OCI-LY7 (cell line): ENCODE measurements at regions not wholly inside any gene's neighbourhood (a gene's known extent, or its start where the extent isn't known, plus 50 kb on each side); places are given as distances from the start of the nearest gene placed in this dataset.

ENCODE experiments used
- BruUV-seq: library from RNA; stranded (reverse); fragments of 400-500 nt; replicated peaks from 2 replicates; lab custom pipeline; 2021; lab: Mats Ljungman, UMichigan
- CTCF ChIA-PET: fragments of 300-600 bp; sonication (Branson Sonifier 250); formaldehyde crosslinking; loops from one replicate; lab custom pipeline; 2022; ENCODE audit warnings: antibody characterized with exemption; ENCODE audit not compliant: unreplicated experiment; lab: Charles Lee
- POLR2A ChIA-PET: fragments of 300-600 bp; sonication (Branson Sonifier 250); formaldehyde crosslinking; loops from one replicate; lab custom pipeline; 2022; ENCODE audit warnings: antibody characterized with exemption; lab: Charles Lee
- DNase-seq: peaks from one replicate; pipeline ENCODE4 v3.0.0-alpha.2; 2015; ENCODE audit warnings: low spot score
- H2AFZ ChIP-seq: fragments of 200-600 bp; sonication (generic), shearing (Covaris generic); 2 replicates; pipeline ENCODE4 v1.6.1; 2014; ENCODE audit warnings: mild to moderate bottlenecking, antibody characterized with exemption, low read length, moderate library complexity
- H3K27ac ChIP-seq: fragments of 200-600 bp; sonication (generic); 2 replicates; pipeline ENCODE4 v1.5.1; 2014; ENCODE audit warnings: mixed run types, low read depth, mild to moderate bottlenecking, moderate library complexity, low read length, inconsistent platforms; ENCODE audit not compliant: poor library complexity, severe bottlenecking
- H3K36me3 ChIP-seq: fragments of 200-600 bp; sonication (generic); 2 replicates; pipeline ENCODE4 v1.6.1; 2014; ENCODE audit warnings: mild to moderate bottlenecking, antibody characterized with exemption, low read length, moderate library complexity, mixed read lengths; ENCODE audit not compliant: insufficient read depth
- H3K4me1 ChIP-seq: fragments of 200-600 bp; sonication (generic); 2 replicates; pipeline ENCODE4 v1.5.1; 2014; ENCODE audit warnings: mild to moderate bottlenecking, low read length; ENCODE audit not compliant: insufficient read depth, poor library complexity, severe bottlenecking
- H3K4me2 ChIP-seq: fragments of 200-600 bp; sonication (generic); 2 replicates; pipeline ENCODE4 v1.6.1; 2014; ENCODE audit warnings: mild to moderate bottlenecking, low read length
- H3K4me3 ChIP-seq: fragments of 200-600 bp; sonication (generic); 2 replicates; pipeline ENCODE4 v1.5.1; 2014; ENCODE audit warnings: mild to moderate bottlenecking, low read depth, low read length; ENCODE audit not compliant: poor library complexity, severe bottlenecking
- H3K79me2 ChIP-seq: fragments of 200-600 bp; sonication (generic); 2 replicates; pipeline ENCODE4 v1.6.1; 2016; ENCODE audit warnings: low read depth, mild to moderate bottlenecking, low read length, moderate library complexity, mixed read lengths; ENCODE audit not compliant: insufficient read depth
- H3K9me2 ChIP-seq: fragments of 200-600 bp; sonication (generic); 2 replicates; pipeline ENCODE4 v1.6.1; 2016; ENCODE audit warnings: mild to moderate bottlenecking, low read length, mixed read lengths; ENCODE audit not compliant: insufficient read depth
- H3K9me3 ChIP-seq: fragments of 200-600 bp; sonication (generic); 2 replicates; pipeline ENCODE4 v1.6.1; 2014; ENCODE audit warnings: mild to moderate bottlenecking, mixed run types, low read length, mixed read lengths
- H4K20me1 ChIP-seq: fragments of 200-600 bp; sonication (generic); 2 replicates; pipeline ENCODE4 v1.6.1; 2014; ENCODE audit warnings: mild to moderate bottlenecking, antibody characterized with exemption, low read length, moderate library complexity, mixed read lengths; ENCODE audit not compliant: insufficient read depth
- CTCF ChIP-seq: fragments of 200-600 bp; sonication (generic); conservative IDR thresholded peaks from 2 replicates; pipeline ENCODE4 v1.5.1; 2014; ENCODE audit warnings: mild to moderate bottlenecking, antibody characterized with exemption, low read length, moderate library complexity, mixed read lengths
- EZH2phosphoT487 ChIP-seq: fragments of 200-600 bp; sonication (generic); IDR thresholded peaks from 2 replicates; pipeline ENCODE4 v1.6.1; 2018; ENCODE audit warnings: low read depth, borderline replicate concordance, mild to moderate bottlenecking, mixed run types, antibody characterized with exemption, low read length, moderate library complexity, mixed read lengths
- intact Hi-C: fragments of 100-400 bp; cut with micrococcal nuclease; formaldehyde crosslinking; loops from one replicate; pipeline ENCODE4 v1.10.0; 2022; ENCODE audit not compliant: unreplicated experiment

- DNase-seq: no peak
- H3K27ac ChIP-seq: no peak overlapping the region
- no peak overlapping the region for H2AFZ ChIP-seq
- H3K36me3 ChIP-seq: no peaks in the 10 kb centered on the region
- intact Hi-C loops: no loop called here
- BruUV-seq: no TSS peak
- no peaks in the 10 kb centered on the region for H4K20me1 ChIP-seq
- TF ChIP-seq EZH2phosphoT487 (no peak), CTCF (no peak)
- no peak overlapping the region for H3K4me3 ChIP-seq
- POLR2A ChIA-PET: no interaction called here
- H3K9me2 ChIP-seq: no peaks in the 10 kb centered on the region
- CTCF ChIA-PET: no interaction called here
- no peaks in the 10 kb centered on the region for H3K79me2 ChIP-seq
- no peaks in the 10 kb centered on the region for H3K9me3 ChIP-seq
- no peaks in the 10 kb centered on the region for H3K4me1 ChIP-seq
- no peak overlapping the region for H3K4me2 ChIP-seq
Observed at GRCh38 chr7:67344481-67345193, 348.0 kb downstream of the TYW1 start.

DNA sequence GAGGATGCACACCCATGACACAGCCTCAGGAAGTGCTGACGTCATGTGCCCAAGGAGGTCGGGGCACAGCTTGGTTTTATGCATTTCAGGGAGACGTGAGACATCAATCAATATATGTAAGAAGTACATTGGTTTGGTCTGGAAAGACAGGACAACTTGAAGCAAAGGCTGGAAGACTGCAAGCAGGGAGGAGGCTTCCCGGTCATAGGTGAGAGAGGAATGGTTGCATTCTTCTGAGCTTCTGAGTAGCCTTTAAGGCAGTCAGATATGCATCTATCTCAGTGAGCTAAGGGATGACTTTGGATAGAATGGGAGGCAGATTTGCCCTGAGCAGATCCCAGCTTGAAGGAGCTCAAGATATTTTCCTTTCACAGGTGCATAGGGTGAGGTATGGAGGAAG lies 349.5 kb downstream of the TYW1 start:
- Histone ChIP-seq H2AFZ (no peak overlapping the region), H3K27ac (no peak overlapping the region), H3K4me3 (no peak overlapping the region), H4K20me1 (no peaks in the 10 kb centered on the region), H3K79me2 (no peaks in the 10 kb centered on the region), H3K9me2 (no peaks in the 10 kb centered on the region), H3K36me3 (no peaks in the 10 kb centered on the region), H3K9me3 (no peaks in the 10 kb centered on the region), H3K4me2 (no peak overlapping the region), H3K4me1 (no peaks in the 10 kb centered on the region)
- BruUV-seq: no TSS peak
- CTCF ChIA-PET: no interaction called here
- TF ChIP-seq EZH2phosphoT487 (no peak), CTCF (no peak)
- POLR2A ChIA-PET: interaction anchor here (0.6 kb wide), 1 partner anchor 1873 kb away, joined by 3 read pairs; no protein-coding TSS in a partner anchor
- intact Hi-C loops: no loop called here
- DNase-seq: no peak

GRCh38 chr7:67346876-67347275 lies 350.2 kb downstream of the TYW1 start:
- BruUV-seq: no TSS peak
- H3K9me3 ChIP-seq: no peaks in the 10 kb centered on the region
- no peak for TF ChIP-seq EZH2phosphoT487
- no peak for TF ChIP-seq CTCF
- H3K4me3 ChIP-seq: no peak overlapping the region
- intact Hi-C loops: no loop called here
- H3K4me1 ChIP-seq: no peaks in the 10 kb centered on the region
- no peak overlapping the region for H2AFZ ChIP-seq
- H3K4me2 ChIP-seq: no peak overlapping the region
- H3K36me3 ChIP-seq: no peaks in the 10 kb centered on the region
- no peak for DNase-seq
- no peaks in the 10 kb centered on the region for H3K79me2 ChIP-seq
- POLR2A ChIA-PET: no interaction called here
- no peaks in the 10 kb centered on the region for H3K9me2 ChIP-seq
- H3K27ac ChIP-seq: no peak overlapping the region
- no peaks in the 10 kb centered on the region for H4K20me1 ChIP-seq
- CTCF ChIA-PET: no interaction called here
